GM12878 (cell line): ENCODE measurements at regions not wholly inside any gene's neighbourhood (a gene's known extent, or its start where the extent isn't known, plus 50 kb on each side); places are given as distances from the start of the nearest gene placed in this dataset.

Source experiments
- ATAC-seq: fragments of 200-7000 bp; cut with Tn5 transposase; 3 replicates; pipeline ENCODE4 v1.9.1; 2020; ENCODE audit warnings: mild to moderate bottlenecking, moderate library complexity
- BruUV-seq: library from RNA; stranded (reverse); fragments of 400-500 nt; replicated peaks from 2 replicates; lab custom pipeline; 2021; lab: Mats Ljungman, UMichigan
- CTCF ChIA-PET: fragments of 300-600 bp; sonication (Branson Sonifier 250); formaldehyde crosslinking; extraction: SDS; loops from one replicate; lab custom pipeline; 2021; ENCODE audit warnings: inconsistent platforms; lab: Yijun Ruan, JAX
- POLR2A ChIA-PET: fragments of 350-600 bp; formaldehyde crosslinking; extraction: SDS; loops from one replicate; lab custom pipeline; 2021; ENCODE audit warnings: inconsistent platforms; lab: Charles Lee
- RAD21 ChIA-PET: fragments of 300-600 bp; sonication (Branson Sonifier 250); formaldehyde crosslinking; loops from one replicate; lab custom pipeline; 2023; ENCODE audit warnings: antibody characterized with exemption; ENCODE audit not compliant: unreplicated experiment; lab: Charles Lee
- SMC1A ChIA-PET: fragments of 300-600 bp; sonication (Branson Sonifier 250); formaldehyde crosslinking; loops from one replicate; lab custom pipeline; 2023; ENCODE audit not compliant: unreplicated experiment, uncharacterized antibody; lab: Charles Lee
- DNase-seq: peaks from one replicate; pipeline ENCODE4 v3.0.0-alpha.2; 2011; ENCODE audit warnings: low read depth, low spot score
- FAIRE-seq: peaks from 3 replicates; lab custom pipeline; 2011; peaks lifted over from hg19 to GRCh38; lab: Jason Lieb, UNC
- H2AFZ ChIP-seq: 2 replicates; pipeline ENCODE4 v1.6.0; 2011; ENCODE audit warnings: low read depth, low read length, control low read depth; ENCODE audit not compliant: control insufficient read depth
- H3K27ac ChIP-seq: 2 replicates; pipeline ENCODE4 v1.5.1; 2011; ENCODE audit warnings: control low read depth; ENCODE audit not compliant: control insufficient read depth, insufficient read depth
- H3K27me3 ChIP-seq, 2 experiments: replicated peaks in 1 of 2; 2 replicates each; pipeline versions ENCODE4 v1.6.0 to v1.6.1; 2011; ENCODE audit warnings: low read length in 1 of 2; ENCODE audit not compliant: control insufficient read depth in 2 of 2, insufficient read depth in 2 of 2
- H3K36me3 ChIP-seq, 2 experiments: 2 replicates each; pipeline ENCODE4 v1.5.1; 2011; ENCODE audit warnings: low read length in 1 of 2; ENCODE audit not compliant: control insufficient read depth in 2 of 2, insufficient read depth in 2 of 2
- H3K4me1 ChIP-seq: 2 replicates; pipeline ENCODE4 v1.6.1; 2011; ENCODE audit warnings: mild to moderate bottlenecking, low read length, moderate library complexity, mixed read lengths; ENCODE audit not compliant: control insufficient read depth, insufficient read depth
- H3K4me2 ChIP-seq: 2 replicates; pipeline ENCODE4 v1.6.0; 2011; ENCODE audit warnings: control low read depth; ENCODE audit not compliant: control insufficient read depth, insufficient read depth
- H3K4me3 ChIP-seq: fragments of 200-600 bp; sonication (generic); 2 replicates; pipeline ENCODE4 v1.5.1; 2016
- H3K79me2 ChIP-seq: 2 replicates; pipeline ENCODE4 v1.6.0; 2011; ENCODE audit warnings: low read length; ENCODE audit not compliant: control insufficient read depth, insufficient read depth
- H3K9ac ChIP-seq: 2 replicates; pipeline ENCODE4 v1.8.0; 2011; ENCODE audit warnings: low read length, control low read depth, mixed read lengths; ENCODE audit not compliant: control insufficient read depth, insufficient read depth
- H3K9me3 ChIP-seq: replicated peaks from 3 replicates; pipeline ENCODE4 v1.5.1; 2011; ENCODE audit warnings: mild to moderate bottlenecking, low read length; ENCODE audit not compliant: control insufficient read depth, insufficient read depth
- H4K20me1 ChIP-seq: 2 replicates; pipeline ENCODE4 v1.6.0; 2011; ENCODE audit not compliant: control insufficient read depth, insufficient read depth
- EED ChIP-seq: sonication (generic); IDR thresholded peaks from 2 replicates; pipeline ENCODE4 v1.6.1; 2016; ENCODE audit warnings: antibody characterized with exemption, low read depth
- IKZF2 ChIP-seq, 2 experiments: fragments of 450-650 bp; IDR thresholded peaks; 2 replicates each; pipeline ENCODE4 v1.6.1; 2017; ENCODE audit warnings: mild to moderate bottlenecking in 2 of 2, moderate library complexity in 2 of 2
- RB1 ChIP-seq: fragments of 450-650 bp; formaldehyde crosslinking; IDR thresholded peaks from 2 replicates; pipeline ENCODE4 v1.6.1; 2017; ENCODE audit warnings: mild to moderate bottlenecking, borderline replicate concordance
- WGBS: methylation state at CpG from one replicate; pipeline ENCODE4 v1.1.6; 2016; ENCODE audit warnings: low lambda C conversion rate; ENCODE audit not compliant: insufficient replicate concordance, insufficient coverage; ENCODE audit errors: missing lambda C conversion rate; 5-methylcytosine and 5-hydroxymethylcytosine counted together
- in situ Hi-C: fragments of 300-500 bp; cut with MboI; formaldehyde crosslinking; loops from 9 replicates; pipeline ENCODE4 v1.14.3; 2018; ENCODE audit warnings: mixed read lengths
- intact Hi-C: fragments of 100-400 bp; cut with micrococcal nuclease; formaldehyde crosslinking; loops from one replicate; pipeline ENCODE4 v1.14.2; 2022; ENCODE audit not compliant: unreplicated experiment
- TF ChIP-seq, protein P1 (sequence below): IDR thresholded peaks from 2 replicates; pipeline ENCODE4 v1.6.1; 2011; ENCODE audit warnings: borderline replicate concordance, low read depth, mild to moderate bottlenecking, moderate library complexity, mixed read lengths, low read length; ENCODE audit not compliant: insufficient read depth; ENCODE audit errors: extremely low read length
- TF ChIP-seq, protein P2 (sequence below): fragments of 450-650 bp; formaldehyde crosslinking; IDR thresholded peaks from 2 replicates; pipeline ENCODE4 v1.4.0; 2020; ENCODE audit warnings: mild to moderate bottlenecking, moderate library complexity

DNA sequence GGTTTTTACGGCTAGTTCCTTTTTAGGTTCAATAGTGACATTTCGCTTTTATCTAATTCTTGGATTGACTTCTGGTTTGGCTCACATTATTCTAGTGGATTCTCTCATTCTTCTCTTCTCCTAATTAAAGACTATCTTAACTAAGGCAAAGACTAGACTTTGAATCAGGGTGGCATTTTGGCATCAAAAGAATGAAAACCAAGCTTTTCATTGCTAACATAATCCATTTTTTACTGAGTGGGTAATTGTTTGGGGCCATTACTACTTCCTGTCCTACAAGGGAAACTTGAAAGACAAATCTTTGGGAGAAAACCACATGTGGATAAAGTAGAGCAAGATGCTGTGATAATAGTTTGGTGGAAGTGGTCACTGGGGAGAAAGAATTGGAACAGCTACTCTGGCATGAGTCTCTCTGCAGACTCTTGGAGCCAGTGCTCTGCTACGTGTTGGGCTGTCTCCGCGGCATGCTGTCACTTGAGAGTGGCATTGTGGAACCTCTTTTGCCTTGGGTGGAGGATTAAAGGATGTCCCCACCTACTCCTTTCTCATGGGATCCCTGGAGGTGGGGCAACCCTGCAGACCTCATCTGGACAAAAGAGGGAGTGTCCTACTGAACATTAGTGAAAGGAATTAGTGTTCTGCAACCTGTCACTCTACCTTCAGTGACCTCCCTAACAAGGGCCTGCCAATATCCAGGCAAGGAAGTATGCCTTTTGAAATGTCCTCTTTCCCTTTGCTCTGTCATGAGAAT, 280.4 kb downstream of the PSAT1 start (continued):
- TF ChIP-seq IKZF2 (IDR thresholded peaks at IDR 0.05) (no peak), EED (no peak), RB1 (no peak)
- TF ChIP-seq, protein P1, sequence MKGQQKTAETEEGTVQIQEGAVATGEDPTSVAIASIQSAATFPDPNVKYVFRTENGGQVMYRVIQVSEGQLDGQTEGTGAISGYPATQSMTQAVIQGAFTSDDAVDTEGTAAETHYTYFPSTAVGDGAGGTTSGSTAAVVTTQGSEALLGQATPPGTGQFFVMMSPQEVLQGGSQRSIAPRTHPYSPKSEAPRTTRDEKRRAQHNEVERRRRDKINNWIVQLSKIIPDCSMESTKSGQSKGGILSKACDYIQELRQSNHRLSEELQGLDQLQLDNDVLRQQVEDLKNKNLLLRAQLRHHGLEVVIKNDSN: no peak

DNA sequence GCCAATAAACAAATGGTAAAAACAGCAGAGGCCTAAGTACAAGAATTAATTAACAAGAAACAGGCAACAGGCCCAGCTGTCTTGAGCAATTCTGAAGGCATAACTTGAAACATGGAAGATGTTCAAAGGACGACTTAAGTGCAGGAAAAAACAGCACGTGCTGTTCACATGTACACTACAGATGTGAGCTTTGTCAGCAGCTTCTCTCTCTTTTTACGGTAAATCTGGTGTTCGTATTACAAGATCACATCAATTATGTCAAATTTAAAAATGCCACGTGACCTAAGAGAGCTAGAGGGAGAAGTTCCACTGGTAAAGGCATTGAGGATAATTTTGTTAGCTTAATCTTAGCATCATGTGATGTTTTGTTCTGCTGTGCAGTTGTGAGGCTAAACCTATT, 281.1 kb downstream of the PSAT1 start:
- intact Hi-C loops (no loop called here), in situ Hi-C loops (no loop called here)
- no peak for ATAC-seq
- Histone ChIP-seq H3K4me1 (no peaks in the 10 kb centered on the region), H3K27me3 (peaks cover 0 to 2% of the 10 kb centered on the region in 2 experiments; a peak in 1 of 4 replicates), H3K4me2 (no peak overlapping the region), H3K9ac (no peak overlapping the region), H4K20me1 (no peaks in the 10 kb centered on the region; the same call in 1 of the 2 replicates), H3K79me2 (no peaks in the 10 kb centered on the region), H3K9me3 (no peaks in the 10 kb centered on the region), H3K4me3 (no peak overlapping the region), H2AFZ (no peak overlapping the region), H3K36me3 (no peaks in the 10 kb centered on the region), H3K27ac (no peak overlapping the region)
- no TSS peak for BruUV-seq
- 23% methylated on average over 5 of the region's 5 CpGs for WGBS
- ChIA-PET SMC1A (no interaction called here), POLR2A (no interaction called here), RAD21 (no interaction called here), CTCF (interaction anchor here (1.3 kb wide), 1 partner anchor 139 kb away, joined by 3 read pairs; no protein-coding TSS in a partner anchor)
- TF ChIP-seq, protein P2, sequence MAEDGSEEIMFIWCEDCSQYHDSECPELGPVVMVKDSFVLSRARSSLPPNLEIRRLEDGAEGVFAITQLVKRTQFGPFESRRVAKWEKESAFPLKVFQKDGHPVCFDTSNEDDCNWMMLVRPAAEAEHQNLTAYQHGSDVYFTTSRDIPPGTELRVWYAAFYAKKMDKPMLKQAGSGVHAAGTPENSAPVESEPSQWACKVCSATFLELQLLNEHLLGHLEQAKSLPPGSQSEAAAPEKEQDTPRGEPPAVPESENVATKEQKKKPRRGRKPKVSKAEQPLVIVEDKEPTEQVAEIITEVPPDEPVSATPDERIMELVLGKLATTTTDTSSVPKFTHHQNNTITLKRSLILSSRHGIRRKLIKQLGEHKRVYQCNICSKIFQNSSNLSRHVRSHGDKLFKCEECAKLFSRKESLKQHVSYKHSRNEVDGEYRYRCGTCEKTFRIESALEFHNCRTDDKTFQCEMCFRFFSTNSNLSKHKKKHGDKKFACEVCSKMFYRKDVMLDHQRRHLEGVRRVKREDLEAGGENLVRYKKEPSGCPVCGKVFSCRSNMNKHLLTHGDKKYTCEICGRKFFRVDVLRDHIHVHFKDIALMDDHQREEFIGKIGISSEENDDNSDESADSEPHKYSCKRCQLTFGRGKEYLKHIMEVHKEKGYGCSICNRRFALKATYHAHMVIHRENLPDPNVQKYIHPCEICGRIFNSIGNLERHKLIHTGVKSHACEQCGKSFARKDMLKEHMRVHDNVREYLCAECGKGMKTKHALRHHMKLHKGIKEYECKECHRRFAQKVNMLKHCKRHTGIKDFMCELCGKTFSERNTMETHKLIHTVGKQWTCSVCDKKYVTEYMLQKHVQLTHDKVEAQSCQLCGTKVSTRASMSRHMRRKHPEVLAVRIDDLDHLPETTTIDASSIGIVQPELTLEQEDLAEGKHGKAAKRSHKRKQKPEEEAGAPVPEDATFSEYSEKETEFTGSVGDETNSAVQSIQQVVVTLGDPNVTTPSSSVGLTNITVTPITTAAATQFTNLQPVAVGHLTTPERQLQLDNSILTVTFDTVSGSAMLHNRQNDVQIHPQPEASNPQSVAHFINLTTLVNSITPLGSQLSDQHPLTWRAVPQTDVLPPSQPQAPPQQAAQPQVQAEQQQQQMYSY (CRISPR knock-in tag): no peak
- FAIRE-seq: no peak
- DNase-seq: no peak
